Liver (tissue), 3 donors: ENCODE measurements at regions not wholly inside any gene's neighbourhood (a gene's known extent, or its start where the extent isn't known, plus 50 kb on each side); places are given as distances from the start of the nearest gene placed in this dataset.

Source experiments
- ATF3 ChIP-seq: IDR thresholded peaks from 2 replicates; pipeline ENCODE4 v1.6.1; 2016; ENCODE audit warnings: antibody characterized with exemption
- CTCF ChIP-seq: fragments of 150-350 bp; IDR thresholded peaks from 2 replicates; pipeline ENCODE4 v1.5.1; 2017; ENCODE audit warnings: improper control_type of control experiment, low read depth, low read length; ENCODE audit not compliant: missing input control
- EGR1 ChIP-seq, 2 donors: IDR thresholded peaks; 2 replicates each; pipeline ENCODE4 v1.6.1; 2016 to 2018; ENCODE audit warnings: antibody characterized with exemption in 2 of 2, low read depth in 2 of 2
- GABPA ChIP-seq, 2 donors: IDR thresholded peaks in 1 of 2; conservative IDR thresholded peaks in 1 of 2; 2 replicates each; pipeline ENCODE4 v1.6.1; 2016; ENCODE audit warnings: antibody characterized with exemption in 2 of 2, mild to moderate bottlenecking in 1 of 2, moderate library complexity in 1 of 2
- JUND ChIP-seq, 2 donors: IDR thresholded peaks; 2 replicates each; pipeline ENCODE4 v1.6.1; 2016; ENCODE audit warnings: antibody characterized with exemption in 2 of 2
- MAX ChIP-seq: IDR thresholded peaks from 2 replicates; pipeline ENCODE4 v1.6.1; 2016; ENCODE audit warnings: antibody characterized with exemption
- REST ChIP-seq: IDR thresholded peaks from 2 replicates; pipeline ENCODE4 v1.6.1; 2016; ENCODE audit warnings: antibody characterized with exemption, mild to moderate bottlenecking
- RXRA ChIP-seq, 2 donors: IDR thresholded peaks; 2 replicates each; pipeline ENCODE4 v1.6.1; 2017 to 2018; ENCODE audit warnings: antibody characterized with exemption in 2 of 2, mild to moderate bottlenecking in 1 of 2
- SP1 ChIP-seq: IDR thresholded peaks from 2 replicates; pipeline ENCODE4 v1.6.1; 2018; ENCODE audit warnings: antibody characterized with exemption, mild to moderate bottlenecking
- ZBTB33 ChIP-seq: IDR thresholded peaks from 2 replicates; pipeline ENCODE4 v1.6.1; 2016; ENCODE audit warnings: antibody characterized with exemption
- donor health status: healthy.
- donor health status: healthy.

- TF ChIP-seq CTCF (no peak), ATF3 (no peak), MAX (no peak), EGR1 (IDR thresholded peaks at IDR 0.05; ENCODE audit: low read depth in 2 of 2) (no peak), GABPA (IDR thresholded peaks at IDR 0.05 in 1 of 2, conservative IDR thresholded peaks at IDR 0.05 in 1 of 2) (no peak), RXRA (IDR thresholded peaks at IDR 0.05) (no peak), SP1 (no peak), ZBTB33 (no peak), REST (no peak), JUND (IDR thresholded peaks at IDR 0.05) (no peak)
Measured at GRCh38 chr2:160592401-160592800, 98.8 kb upstream of the RBMS1 start.
